HL-60 (cell line): ENCODE measurements at regions not wholly inside any gene's neighbourhood (a gene's known extent, or its start where the extent isn't known, plus 50 kb on each side); places are given as distances from the start of the nearest gene placed in this dataset.

Experiments used
- DNase-seq, 2 experiments: peaks; one replicate each; pipeline ENCODE4 v3.0.0-alpha.2; 2010 to 2020; ENCODE audit warnings: low read depth in 1 of 2, low spot score in 1 of 2
- H3K27ac ChIP-seq: fragments of 250-450 bp; sonication (Bioruptor Pico); replicated peaks from 2 replicates; pipeline ENCODE4 v1.5.1; 2020; ENCODE audit warnings: mild to moderate bottlenecking, moderate library complexity
- H3K27me3 ChIP-seq: fragments of 250-450 bp; sonication (Bioruptor Pico); 2 replicates; pipeline ENCODE4 v1.5.1; 2021; ENCODE audit warnings: mild to moderate bottlenecking, moderate library complexity; ENCODE audit not compliant: insufficient read depth, poor library complexity, severe bottlenecking
- H3K4me3 ChIP-seq: replicated peaks from 2 replicates; pipeline ENCODE4 v1.5.1; 2011; ENCODE audit warnings: mild to moderate bottlenecking, control low read depth, low read length; ENCODE audit not compliant: insufficient read depth
- CTCF ChIP-seq: IDR thresholded peaks from one replicate; pipeline ENCODE4 v1.5.1; 2011; ENCODE audit warnings: low read length, control low read depth, inconsistent platforms; ENCODE audit not compliant: insufficient read depth
- GABPA ChIP-seq: IDR thresholded peaks from 2 replicates; pipeline ENCODE4 v1.6.1; 2012; ENCODE audit warnings: low read depth
- POLR2AphosphoS5 ChIP-seq: IDR thresholded peaks from 2 replicates; pipeline ENCODE4 v1.6.1; 2012; ENCODE audit warnings: low read depth
- REST ChIP-seq: IDR thresholded peaks from 2 replicates; pipeline ENCODE4 v1.6.1; 2012; ENCODE audit warnings: low read depth; ENCODE audit not compliant: insufficient replicate concordance
- SPI1 ChIP-seq: IDR thresholded peaks from 2 replicates; pipeline ENCODE4 v1.6.1; 2012; ENCODE audit warnings: low read depth, mild to moderate bottlenecking, borderline replicate concordance

- DNase-seq: peak in 1 of 2 experiments; percentile 12
- Histone ChIP-seq H3K27ac (peak overlapping the region; percentile 91), H3K4me3 (no peak overlapping the region), H3K27me3 (no peaks in the 10 kb centered on the region)
- TF ChIP-seq POLR2AphosphoS5 (no peak), CTCF (no peak), GABPA (no peak), SPI1 (no peak), REST (no peak)
Measured at GRCh38 chr6:163710532-163711470, 296.3 kb downstream of the QKI start.

GRCh38 chr6:163709693-163710092 lies 295.2 kb downstream of the QKI start:
- Histone ChIP-seq H3K27ac (no peak overlapping the region), H3K4me3 (no peak overlapping the region), H3K27me3 (no peaks in the 10 kb centered on the region)
- no peak for TF ChIP-seq CTCF
- TF ChIP-seq POLR2AphosphoS5: no peak
- TF ChIP-seq REST: no peak
- TF ChIP-seq GABPA: no peak
- TF ChIP-seq SPI1: no peak
- peak in 1 of 2 experiments; percentile 26 for DNase-seq

GRCh38 chr6:163709255-163709654 lies 294.7 kb downstream of the QKI start:
- H3K27me3 ChIP-seq: no peaks in the 10 kb centered on the region
- H3K4me3 ChIP-seq: no peak overlapping the region
- DNase-seq: no peak
- TF ChIP-seq POLR2AphosphoS5 (no peak), GABPA (no peak), CTCF (no peak), REST (no peak), SPI1 (no peak)
- no peak overlapping the region for H3K27ac ChIP-seq
